H9 (cell line): ENCODE measurements at regions not wholly inside any gene's neighbourhood (a gene's known extent, or its start where the extent isn't known, plus 50 kb on each side); places are given as distances from the start of the nearest gene placed in this dataset.

Source experiments
- DNase-seq: peaks from one replicate; pipeline ENCODE4 v3.0.0-alpha.2; 2017
- H2AFZ ChIP-seq: one replicate; pipeline ENCODE4 v1.6.1; 2013; ENCODE audit warnings: mild to moderate bottlenecking, low read length, control low read depth, moderate library complexity
- H2AK5ac ChIP-seq: 2 replicates; pipeline ENCODE4 v1.6.1; 2013; ENCODE audit warnings: low read length, control low read depth, mixed read lengths; ENCODE audit not compliant: insufficient read length
- H2BK120ac ChIP-seq: one replicate; pipeline ENCODE4 v1.6.1; 2013; ENCODE audit warnings: low read depth, mild to moderate bottlenecking, low read length, control low read depth, inconsistent platforms; ENCODE audit not compliant: poor library complexity, severe bottlenecking
- H2BK12ac ChIP-seq: 2 replicates; pipeline ENCODE4 v1.6.1; 2013; ENCODE audit warnings: low read length, control low read depth, mixed read lengths, low read depth; ENCODE audit not compliant: insufficient read length
- H2BK15ac ChIP-seq: 2 replicates; pipeline ENCODE4 v1.6.1; 2013; ENCODE audit warnings: low read depth, low read length, control low read depth
- H2BK20ac ChIP-seq: one replicate; pipeline ENCODE4 v1.6.1; 2013; ENCODE audit warnings: low read depth, mild to moderate bottlenecking, low read length, control low read depth, inconsistent platforms; ENCODE audit not compliant: poor library complexity, severe bottlenecking
- H2BK5ac ChIP-seq: 2 replicates; pipeline ENCODE4 v1.6.1; 2013; ENCODE audit warnings: low read length, control low read depth, mixed read lengths; ENCODE audit not compliant: insufficient read length
- H3K14ac ChIP-seq: 2 replicates; pipeline ENCODE4 v1.6.1; 2013; ENCODE audit warnings: low read length, control low read depth; ENCODE audit not compliant: insufficient read depth
- H3K18ac ChIP-seq: 2 replicates; pipeline ENCODE4 v1.6.1; 2013; ENCODE audit warnings: low read depth, mild to moderate bottlenecking, mixed read lengths, low read length, control low read depth; ENCODE audit not compliant: insufficient read length
- H3K23ac ChIP-seq: 2 replicates; pipeline ENCODE4 v1.6.1; 2013; ENCODE audit warnings: low read length, control low read depth, mixed read lengths, low read depth; ENCODE audit not compliant: insufficient read length
- H3K23me2 ChIP-seq: 2 replicates; pipeline ENCODE4 v1.6.1; 2013; ENCODE audit warnings: low read depth, mild to moderate bottlenecking, mixed read lengths, low read length, control low read depth; ENCODE audit not compliant: insufficient read length, poor library complexity, severe bottlenecking
- H3K27ac ChIP-seq: 2 replicates; pipeline ENCODE4 v1.5.1; 2013; ENCODE audit warnings: low read length, control low read depth, mixed read lengths, low read depth; ENCODE audit not compliant: insufficient read length
- H3K27me3 ChIP-seq: 2 replicates; pipeline ENCODE4 v1.6.1; 2013; ENCODE audit warnings: low read length, control low read depth, inconsistent platforms; ENCODE audit not compliant: insufficient read depth
- H3K4ac ChIP-seq: 2 replicates; pipeline ENCODE4 v1.6.1; 2013; ENCODE audit warnings: low read depth, mild to moderate bottlenecking, control low read depth, inconsistent platforms, low read length, moderate library complexity
- H3K4me1 ChIP-seq: 2 replicates; pipeline ENCODE4 v1.6.1; 2013; ENCODE audit warnings: low read length, control low read depth, inconsistent platforms; ENCODE audit not compliant: insufficient read depth
- H3K4me2 ChIP-seq: 2 replicates; pipeline ENCODE4 v1.6.1; 2013; ENCODE audit warnings: low read length, control low read depth, mixed read lengths; ENCODE audit not compliant: insufficient read length, insufficient read depth
- H3K56ac ChIP-seq: 2 replicates; pipeline ENCODE4 v1.6.1; 2013; ENCODE audit warnings: low read depth, mild to moderate bottlenecking, mixed read lengths, low read length, control low read depth; ENCODE audit not compliant: insufficient read length
- H3K79me1 ChIP-seq: 2 replicates; pipeline ENCODE4 v1.6.1; 2013; ENCODE audit warnings: low read depth, mild to moderate bottlenecking, moderate library complexity, low read length, control low read depth, inconsistent platforms; ENCODE audit not compliant: insufficient read depth, poor library complexity, severe bottlenecking
- H3K79me2 ChIP-seq: 2 replicates; pipeline ENCODE4 v1.6.1; 2013; ENCODE audit warnings: low read length, control low read depth, inconsistent platforms; ENCODE audit not compliant: insufficient read depth
- H3K9ac ChIP-seq: 2 replicates; pipeline ENCODE4 v1.6.1; 2013; ENCODE audit warnings: low read length, control low read depth, mixed read lengths; ENCODE audit not compliant: insufficient read length; ENCODE audit errors: extremely low read depth
- H3K9me3 ChIP-seq: one replicate; pipeline ENCODE4 v1.6.1; 2013; ENCODE audit warnings: low read depth, low read length, inconsistent platforms; ENCODE audit not compliant: control insufficient read depth
- H3T11ph ChIP-seq: one replicate; pipeline ENCODE4 v1.6.1; 2013; ENCODE audit warnings: mild to moderate bottlenecking, low read length, control low read depth, inconsistent platforms
- H4K20me1 ChIP-seq: one replicate; pipeline ENCODE4 v1.6.1; 2013; ENCODE audit not compliant: control insufficient read depth, insufficient read length, insufficient read depth
- H4K5ac ChIP-seq: 2 replicates; pipeline ENCODE4 v1.6.1; 2013; ENCODE audit warnings: low read depth, mild to moderate bottlenecking, mixed read lengths, low read length, control low read depth; ENCODE audit not compliant: insufficient read length
- H4K8ac ChIP-seq: replicated peaks from 2 replicates; pipeline ENCODE4 v1.6.1; 2013; ENCODE audit warnings: low read length, control low read depth, mixed read lengths, low read depth; ENCODE audit not compliant: insufficient read length
- H4K91ac ChIP-seq: 2 replicates; pipeline ENCODE4 v1.6.1; 2013; ENCODE audit warnings: low read depth, mild to moderate bottlenecking, moderate library complexity, mixed read lengths, low read length, control low read depth; ENCODE audit not compliant: insufficient read length
- H3K27ac Mint-ChIP-seq, 3 experiments: 2 replicates in 2 of 3; 3 replicates in 1 of 3; pipeline ENCODE4 v1.8.0; 2020 to 2021; ENCODE audit warnings: mixed read lengths in 3 of 3, mild to moderate bottlenecking in 1 of 3, moderate library complexity in 1 of 3
- H3K27me3 Mint-ChIP-seq: 2 replicates; pipeline ENCODE4 v1.8.0; 2021; ENCODE audit warnings: low read depth, mild to moderate bottlenecking, moderate library complexity, mixed read lengths
- H3K36me3 Mint-ChIP-seq, 3 experiments: 2 replicates in 2 of 3; 3 replicates in 1 of 3; pipeline ENCODE4 v1.8.0; 2020 to 2021; ENCODE audit warnings: low read depth in 3 of 3, mixed read lengths in 3 of 3; ENCODE audit not compliant: insufficient read depth in 1 of 3
- H3K4me1 Mint-ChIP-seq, 2 experiments: 2 replicates each; pipeline ENCODE4 v1.8.0; 2020; ENCODE audit warnings: mixed read lengths in 2 of 2
- H3K4me3 Mint-ChIP-seq, 2 experiments: 2 replicates in 1 of 2; 3 replicates in 1 of 2; pipeline ENCODE4 v1.8.0; 2020 to 2021; ENCODE audit warnings: mild to moderate bottlenecking in 2 of 2, mixed read lengths in 2 of 2, moderate library complexity in 1 of 2
- H3K9me3 Mint-ChIP-seq, 2 experiments: 2 replicates in 1 of 2; 3 replicates in 1 of 2; pipeline ENCODE4 v1.8.0; 2020; ENCODE audit warnings: mild to moderate bottlenecking in 2 of 2, mixed read lengths in 2 of 2, moderate library complexity in 1 of 2
- WGBS: extraction: QIAGEN DNeasy Blood & Tissue Kit; methylation state at CpG from one replicate; pipeline ENCODE4 v1.1.7; 2013; ENCODE audit warnings: missing lambda C conversion rate, low lambda C conversion rate, mixed read lengths; ENCODE audit not compliant: insufficient read length; ENCODE audit errors: extremely low coverage; 5-methylcytosine and 5-hydroxymethylcytosine counted together
- TF ChIP-seq, protein P1 (sequence below): fragments of 200-600 bp; sonication (generic); conservative IDR thresholded peaks from 3 replicates; pipeline ENCODE4 v1.8.0; 2021; ENCODE audit warnings: antibody characterized with exemption, mild to moderate bottlenecking

- Histone ChIP-seq H2AK5ac (no peak overlapping the region), H3K79me1 (no peaks in the 10 kb centered on the region), H3K4me1 (no peaks in the 10 kb centered on the region), H3K23ac (no peak overlapping the region), H2AFZ (no peak overlapping the region), H3K27me3 (no peaks in the 10 kb centered on the region), H3K4me2 (no peak overlapping the region), H3K9ac (no peak overlapping the region), H2BK5ac (no peak overlapping the region), H2BK15ac (no peak overlapping the region), H2BK120ac (no peak overlapping the region), H4K91ac (no peak overlapping the region), H4K8ac (no peak overlapping the region), H2BK20ac (no peak overlapping the region), H3K56ac (no peak overlapping the region), H3K79me2 (no peaks in the 10 kb centered on the region), H4K20me1 (no peaks in the 10 kb centered on the region), H3K14ac (no peak overlapping the region), H3T11ph (no peak overlapping the region), H3K9me3 (no peaks in the 10 kb centered on the region), H3K18ac (no peak overlapping the region), H3K4ac (no peak overlapping the region), H3K23me2 (no peaks in the 10 kb centered on the region), H3K27ac (no peak overlapping the region), H4K5ac (no peak overlapping the region), H2BK12ac (no peak overlapping the region)
- WGBS, result no CpG with 5 or more reads among the region's 4 CpGs
- Mint-ChIP-seq H3K27me3 (no peaks in the 10 kb centered on the region), H3K4me1 (no peaks in the 10 kb centered on the region), H3K9me3 (no peaks in the 10 kb centered on the region; a peak in 1 of 5 replicates), H3K36me3 (no peaks in the 10 kb centered on the region), H3K4me3 (no peak overlapping the region), H3K27ac (no peak overlapping the region)
- TF ChIP-seq, protein P1, sequence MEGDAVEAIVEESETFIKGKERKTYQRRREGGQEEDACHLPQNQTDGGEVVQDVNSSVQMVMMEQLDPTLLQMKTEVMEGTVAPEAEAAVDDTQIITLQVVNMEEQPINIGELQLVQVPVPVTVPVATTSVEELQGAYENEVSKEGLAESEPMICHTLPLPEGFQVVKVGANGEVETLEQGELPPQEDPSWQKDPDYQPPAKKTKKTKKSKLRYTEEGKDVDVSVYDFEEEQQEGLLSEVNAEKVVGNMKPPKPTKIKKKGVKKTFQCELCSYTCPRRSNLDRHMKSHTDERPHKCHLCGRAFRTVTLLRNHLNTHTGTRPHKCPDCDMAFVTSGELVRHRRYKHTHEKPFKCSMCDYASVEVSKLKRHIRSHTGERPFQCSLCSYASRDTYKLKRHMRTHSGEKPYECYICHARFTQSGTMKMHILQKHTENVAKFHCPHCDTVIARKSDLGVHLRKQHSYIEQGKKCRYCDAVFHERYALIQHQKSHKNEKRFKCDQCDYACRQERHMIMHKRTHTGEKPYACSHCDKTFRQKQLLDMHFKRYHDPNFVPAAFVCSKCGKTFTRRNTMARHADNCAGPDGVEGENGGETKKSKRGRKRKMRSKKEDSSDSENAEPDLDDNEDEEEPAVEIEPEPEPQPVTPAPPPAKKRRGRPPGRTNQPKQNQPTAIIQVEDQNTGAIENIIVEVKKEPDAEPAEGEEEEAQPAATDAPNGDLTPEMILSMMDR, result no peak
- DNase-seq, result no peak
These were observed 1175.9 kb upstream of the B3GALT2 start for GRCh38 chr1:194362327-194362726.
